Activated T-cell treated with anti-CD3 and anti-CD28 coated beads for 48 hours (primary cell): ENCODE measurements at regions not wholly inside any gene's neighbourhood (a gene's known extent, or its start where the extent isn't known, plus 50 kb on each side); places are given as distances from the start of the nearest gene placed in this dataset.

ENCODE experiments used
- DNase-seq: peaks from one replicate; pipeline ENCODE4 v3.0.0-alpha.2; 2020; ENCODE audit warnings: low read depth

DNA sequence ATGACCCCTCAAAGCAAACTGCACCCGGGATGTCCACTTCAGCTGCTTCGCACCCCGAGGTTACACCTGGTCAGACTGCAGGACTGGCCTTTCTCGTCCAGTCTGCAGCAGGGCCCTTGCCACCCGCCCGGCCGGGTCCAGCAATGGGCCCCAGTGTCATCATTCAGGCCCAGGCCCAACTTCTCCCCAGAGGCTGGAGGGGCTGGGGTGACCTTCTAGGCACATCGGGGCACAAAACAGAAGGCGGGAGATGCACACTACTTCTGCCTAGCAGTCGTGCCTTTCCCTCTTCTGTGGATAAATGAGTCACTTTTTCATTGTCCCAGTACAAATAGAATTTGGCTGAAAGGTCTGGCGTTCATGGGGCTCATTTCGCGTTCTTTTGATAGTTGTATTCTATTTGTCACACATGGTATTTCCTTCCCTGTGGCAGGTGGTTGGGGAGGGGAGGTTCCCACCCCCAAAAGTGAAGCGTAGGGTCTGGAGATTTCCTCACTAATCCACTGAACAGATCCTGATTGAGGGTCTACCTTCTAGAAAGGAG lies 56.9 kb upstream of the ID2 start:
- DNase-seq, result no peak

DNA sequence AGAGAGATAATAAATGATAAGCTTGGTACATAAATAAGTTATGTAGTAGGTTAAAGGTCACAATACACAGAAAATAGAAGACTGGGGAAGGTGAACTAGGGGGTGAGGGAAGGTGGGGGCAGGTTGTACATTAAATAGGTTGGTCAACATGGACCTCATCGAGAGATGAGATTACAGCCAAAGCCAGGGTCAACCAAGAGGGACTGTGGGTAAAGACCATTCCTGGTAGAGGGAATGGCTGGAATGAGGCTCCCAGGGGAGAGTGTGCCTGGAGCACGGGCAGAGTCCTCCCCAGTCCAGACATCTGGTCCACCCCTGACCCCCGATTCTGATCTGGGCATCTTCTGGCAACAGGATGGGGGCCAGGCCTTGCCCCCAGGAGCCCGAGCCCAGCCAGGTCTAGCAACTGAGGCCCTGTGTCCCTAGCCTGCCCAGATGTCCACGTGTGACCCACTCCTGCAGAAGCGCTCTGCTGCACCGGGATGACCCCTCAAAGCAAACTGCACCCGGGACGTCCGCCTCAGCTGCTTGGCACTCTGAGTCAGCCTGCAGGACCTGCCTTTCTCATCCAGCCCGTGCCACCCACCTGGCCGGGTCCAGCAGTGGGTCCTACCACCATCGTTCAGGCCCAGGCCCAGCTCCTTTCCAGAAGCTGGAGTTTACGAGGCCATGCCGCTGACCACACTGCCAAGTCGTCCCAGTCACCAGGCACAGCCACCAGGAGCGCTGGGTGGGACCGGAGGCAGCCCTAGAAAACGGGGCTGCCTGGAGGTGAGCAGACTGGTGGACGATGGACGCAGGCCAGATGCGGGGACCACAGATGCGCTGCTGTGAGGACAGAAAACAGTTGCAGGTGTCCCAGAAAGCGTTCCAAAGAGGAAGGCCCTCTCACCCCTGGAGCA lies 56.2 kb upstream of the ID2 start:
- DNase-seq, result no peak

- DNase-seq, result no peak
Measured at GRCh38 chr2:8626572-8626971, 55.3 kb upstream of the ID2 start.

DNA sequence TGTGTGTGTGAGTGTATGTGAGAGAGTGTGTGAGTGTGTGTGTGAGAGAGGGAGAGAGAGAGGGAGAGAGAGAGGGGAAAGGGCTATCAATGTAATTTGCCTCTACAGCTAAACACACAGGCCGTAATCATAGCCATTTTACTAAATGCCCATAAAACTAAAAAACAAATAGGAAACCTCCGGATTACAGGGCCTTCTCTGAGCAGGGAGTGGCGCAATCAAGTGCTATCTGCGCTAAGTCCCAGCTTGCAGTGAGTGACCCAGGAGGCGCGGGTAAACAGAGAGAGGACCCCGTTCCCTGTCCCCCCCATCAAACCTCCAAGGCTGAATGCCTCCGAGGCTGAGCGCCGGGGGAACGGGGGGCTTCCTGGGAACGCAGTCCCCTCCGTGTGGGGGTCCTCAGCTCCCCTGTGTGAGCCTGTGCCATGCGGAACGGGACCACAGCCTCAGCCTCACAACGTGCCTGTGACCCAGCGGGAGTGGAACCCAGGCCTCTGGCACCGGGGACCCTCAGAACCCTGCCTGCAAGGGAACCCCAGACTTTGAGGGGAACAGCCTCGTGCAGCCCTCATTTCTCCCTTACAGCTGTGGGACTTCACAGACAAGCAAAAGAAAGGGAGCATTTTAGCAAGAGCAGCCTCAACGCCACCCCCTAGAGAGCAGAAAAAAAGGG lies 54.7 kb upstream of the ID2 start:
- DNase-seq, result no peak

DNA sequence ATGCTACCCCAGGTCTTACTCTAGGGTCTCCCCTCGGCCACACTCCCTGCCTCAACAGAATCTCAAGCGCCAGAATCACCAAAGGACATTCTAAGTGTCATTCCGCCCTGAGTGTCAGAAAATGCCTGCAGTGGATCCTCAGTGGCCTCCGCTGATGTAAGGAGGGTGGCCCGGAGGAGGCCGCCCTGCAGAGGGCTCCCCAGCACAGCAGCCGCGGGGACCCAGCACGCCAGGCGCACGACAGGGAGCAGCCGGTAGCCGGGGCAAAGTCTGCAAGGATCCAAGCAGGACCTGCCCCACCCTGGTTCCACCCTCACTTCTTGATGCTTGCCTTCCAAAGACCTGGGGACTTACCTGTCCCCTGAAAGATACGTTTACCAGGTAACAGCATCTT lies 54.2 kb upstream of the ID2 start:
- no peak for DNase-seq

- no peak for DNase-seq
Measured at GRCh38 chr2:8628179-8628865, 53.5 kb upstream of the ID2 start.

GRCh38 chr2:8628866-8629209 lies 53.0 kb upstream of the ID2 start:
- no peak for DNase-seq

DNA sequence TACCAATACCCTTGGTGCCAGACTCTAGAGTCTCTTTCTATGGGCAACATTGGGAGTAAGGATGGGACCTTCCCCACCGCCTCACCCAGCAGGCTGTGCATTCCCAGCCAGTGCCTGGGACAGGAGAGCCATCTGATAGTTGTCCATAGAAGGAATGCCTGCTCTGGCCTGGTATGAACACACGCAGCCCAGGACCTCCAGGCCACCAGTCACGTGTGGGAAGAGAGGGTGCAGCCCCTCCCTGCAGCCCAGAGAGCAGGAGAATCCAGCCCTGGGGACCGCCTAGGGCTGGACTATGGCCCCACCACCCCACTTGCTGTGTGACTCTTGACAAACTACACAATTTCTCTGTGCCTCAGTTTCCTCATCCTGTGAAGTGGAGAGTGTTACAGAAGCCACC lies 52.5 kb upstream of the ID2 start:
- no peak for DNase-seq

GRCh38 chr2:8630676-8631464 lies 51.0 kb upstream of the ID2 start:
- DNase-seq, result no peak

GRCh38 chr2:8631465-8632005 lies 50.3 kb upstream of the ID2 start:
- DNase-seq, result no peak
